ENCODE measurements at regions not wholly inside any gene's neighbourhood (a gene's known extent, or its start where the extent isn't known, plus 50 kb on each side); places are given as distances from the start of the nearest gene placed in this dataset.

GRCh38 chr20:4521170-4521968, 164.9 kb upstream of the PRNP start:
- Histone ChIP-seq H4K5ac (ENCODE audit: insufficient read length, low read depth, low read length) (no peak overlapping the region), H4K91ac (ENCODE audit: insufficient read length, low read depth, low read length) (no peak overlapping the region), H3K4ac (ENCODE audit: low read depth, low read length) (no peak overlapping the region), H2BK120ac (ENCODE audit: low read depth, low read length, poor library complexity, severe bottlenecking) (no peak overlapping the region), H3K23ac (ENCODE audit: insufficient read length, low read depth, low read length) (no peak overlapping the region), H3K56ac (ENCODE audit: insufficient read length, low read depth, low read length) (no peak overlapping the region), H3K14ac (ENCODE audit: insufficient read depth, low read length) (no peak overlapping the region), H3K79me1 (ENCODE audit: insufficient read depth, low read depth, low read length, poor library complexity, severe bottlenecking) (no peaks in the 10 kb centered on the region), H3T11ph (ENCODE audit: low read length) (no peak overlapping the region), H2AFZ (ENCODE audit: low read length) (no peak overlapping the region), H3K23me2 (ENCODE audit: insufficient read length, low read depth, low read length, poor library complexity, severe bottlenecking) (no peaks in the 10 kb centered on the region), H4K8ac (replicated peaks; ENCODE audit: insufficient read length, low read depth, low read length) (no peak overlapping the region), H3K9ac (ENCODE audit: extremely low read depth, insufficient read length, low read length) (no peak overlapping the region), H3K27ac (ENCODE audit: insufficient read length, low read depth, low read length) (no peak overlapping the region), H2BK5ac (ENCODE audit: insufficient read length, low read length) (no peak overlapping the region), H2BK20ac (ENCODE audit: low read depth, low read length, poor library complexity, severe bottlenecking) (no peak overlapping the region), H2BK12ac (ENCODE audit: insufficient read length, low read depth, low read length) (no peak overlapping the region), H3K79me2 (ENCODE audit: insufficient read depth, low read length) (no peaks in the 10 kb centered on the region), H2AK5ac (ENCODE audit: insufficient read length, low read length) (no peak overlapping the region), H3K18ac (ENCODE audit: insufficient read length, low read depth, low read length) (no peak overlapping the region), H3K9me3 (ENCODE audit: control insufficient read depth, low read depth, low read length) (no peaks in the 10 kb centered on the region), H3K27me3 (ENCODE audit: insufficient read depth, low read length) (no peaks in the 10 kb centered on the region), H4K20me1 (ENCODE audit: control insufficient read depth, insufficient read depth, insufficient read length) (no peaks in the 10 kb centered on the region), H3K4me1 (ENCODE audit: insufficient read depth, low read length) (no peaks in the 10 kb centered on the region), H3K4me2 (ENCODE audit: insufficient read depth, insufficient read length, low read length) (no peak overlapping the region), H2BK15ac (ENCODE audit: low read depth, low read length) (no peak overlapping the region)
- Mint-ChIP-seq H3K4me3 (no peak overlapping the region), H3K27ac (no peak overlapping the region), H3K27me3 (ENCODE audit: low read depth) (no peaks in the 10 kb centered on the region; the same call in 1 of the 2 replicates), H3K9me3 (no peaks in the 10 kb centered on the region), H3K4me1 (peaks cover 10 to 12% of the 10 kb centered on the region in 2 experiments), H3K36me3 (ENCODE audit: insufficient read depth in 1 of 3, low read depth in 3 of 3) (no peaks in the 10 kb centered on the region)
- WGBS (ENCODE audit: extremely low coverage, insufficient read length, low lambda C conversion rate) = no CpG with 5 or more reads among the region's 16 CpGs
- DNase-seq = no peak
- TF ChIP-seq CTCF (conservative IDR thresholded peaks at IDR 0.05) = no peak

Measured in H9 (cell line).